Psoas muscle (tissue), 7 donors: ENCODE measurements at regions not wholly inside any gene's neighbourhood (a gene's known extent, or its start where the extent isn't known, plus 50 kb on each side); places are given as distances from the start of the nearest gene placed in this dataset.

Experiments
- ATAC-seq, 4 donors: fragments of 200-7000 bp; cut with Tn5 transposase; one replicate each; pipeline ENCODE4 v1.9.1; 2020; ENCODE audit warnings: moderate library complexity in 3 of 4, mild to moderate bottlenecking in 2 of 4
- DNase-seq, 2 donors: peaks; one replicate each; pipeline ENCODE4 v3.0.0-alpha.2; 2020
- H3K27ac ChIP-seq: fragments of 200-600 bp; one replicate; pipeline ENCODE4 v1.8.0; 2022
- H3K27me3 ChIP-seq, 3 donors: fragments of 200-600 bp in 1 of 3; one replicate each; pipeline versions ENCODE4 v1.6.1 to v1.8.0; 2013 to 2022; ENCODE audit warnings: low read length in 2 of 3, mild to moderate bottlenecking in 2 of 3, moderate library complexity in 1 of 3; ENCODE audit not compliant: insufficient read depth in 3 of 3
- H3K36me3 ChIP-seq, 2 donors: fragments of 200-600 bp in 1 of 2; one replicate each; pipeline versions ENCODE4 v1.6.1 to v1.8.0; 2013 to 2022; ENCODE audit warnings: low read depth in 1 of 2, mild to moderate bottlenecking in 1 of 2, moderate library complexity in 1 of 2; ENCODE audit not compliant: insufficient read depth in 1 of 2
- H3K4me1 ChIP-seq: fragments of 200-600 bp; one replicate; pipeline ENCODE4 v1.8.0; 2022
- H3K4me3 ChIP-seq: fragments of 200-600 bp; one replicate; pipeline ENCODE4 v1.8.0; 2022; ENCODE audit warnings: mild to moderate bottlenecking
- H3K9me3 ChIP-seq: fragments of 200-600 bp; one replicate; pipeline ENCODE4 v1.8.0; 2022
- CTCF ChIP-seq: fragments of 200-600 bp; IDR thresholded peaks from one replicate; pipeline ENCODE4 v1.8.0; 2022; ENCODE audit warnings: antibody characterized with exemption
- WGBS, 3 donors: extraction: QIAGEN DNeasy Blood & Tissue Kit; methylation state at CpG; one replicate each; pipeline versions ENCODE4 v1.1.6 to v1.1.7; 2013; 5-methylcytosine and 5-hydroxymethylcytosine counted together
- intact Hi-C, 2 donors: fragments of 100-400 bp; cut with DNase I; formaldehyde crosslinking; loops; one replicate each; pipeline versions ENCODE4 v1.11.0 to v1.14.2; 2022
- donor health status: healthy with polysubstance abuse.
- donor health status: DM: no; HTN: no; CAD: no; lungs with moderate emphysema.
- donor health status: Bipolar disorder and iron deficiency.
- donor health status: healthy.
- donor health status: DM: yes; HTN: yes; CAD: no.
- donor health status: DM: no; HTN: no; CAD: no.
- donor health status: DM: yes; HTN: yes; CAD: no.

GRCh38 chr14:55955175-55955574, 163.0 kb upstream of the PELI2 start:
- Histone ChIP-seq H3K36me3 (no peaks in the 10 kb centered on the region), H3K9me3 (no peaks in the 10 kb centered on the region), H3K27ac (no peak overlapping the region), H3K4me3 (no peak overlapping the region), H3K4me1 (no peaks in the 10 kb centered on the region), H3K27me3 (no peaks in the 10 kb centered on the region)
- WGBS, 3 donors = 65 to 67% (median 67%) methylated on average over 3 of the region's 3 CpGs
- ATAC-seq (no peak), DNase-seq (no peak)
- no peak for TF ChIP-seq CTCF
- intact Hi-C loops = no loop called here

- WGBS, 3 donors = 51 to 62% (median 58%) methylated on average over 7 of the region's 7 CpGs
- intact Hi-C loops = no loop called here
- no peaks in the 10 kb centered on the region for H3K36me3 ChIP-seq
- no peak for DNase-seq
- no peak for ATAC-seq
- no peaks in the 10 kb centered on the region for H3K27me3 ChIP-seq
- H3K27ac ChIP-seq = no peak overlapping the region
- H3K4me1 ChIP-seq = no peaks in the 10 kb centered on the region
- no peak for TF ChIP-seq CTCF
- no peaks in the 10 kb centered on the region for H3K9me3 ChIP-seq
- H3K4me3 ChIP-seq = no peak overlapping the region
These were observed 160.3 kb upstream of the PELI2 start for GRCh38 chr14:55957950-55958349.

GRCh38 chr14:55963295-55963694, 154.9 kb upstream of the PELI2 start:
- intact Hi-C loops = no loop called here

GRCh38 chr14:55964091-55964490, 154.1 kb upstream of the PELI2 start:
- no peak for ATAC-seq

More at GRCh38 chr14:55963295-55963694, 154.9 kb upstream of the PELI2 start:
- Histone ChIP-seq H3K27ac (no peak overlapping the region), H3K36me3 (no peaks in the 10 kb centered on the region), H3K4me1 (no peaks in the 10 kb centered on the region), H3K4me3 (no peak overlapping the region), H3K9me3 (no peaks in the 10 kb centered on the region), H3K27me3 (no peaks in the 10 kb centered on the region)
- DNase-seq (no peak), ATAC-seq (no peak)
- TF ChIP-seq CTCF = no peak

More at GRCh38 chr14:55964091-55964490, 154.1 kb upstream of the PELI2 start:
- DNase-seq = no peak
- Histone ChIP-seq H3K4me1 (no peaks in the 10 kb centered on the region), H3K36me3 (no peaks in the 10 kb centered on the region), H3K27me3 (no peaks in the 10 kb centered on the region), H3K4me3 (no peak overlapping the region), H3K9me3 (no peaks in the 10 kb centered on the region), H3K27ac (no peak overlapping the region)
- WGBS, 3 donors = 74 to 85% (median 79%) methylated on average over 8 of the region's 8 CpGs
- no peak for TF ChIP-seq CTCF
- intact Hi-C loops = no loop called here
